NCI-H524 treated with DMSO at 0.1 percent for 48 hours (cell line): ENCODE measurements at regions not wholly inside any gene's neighbourhood (a gene's known extent, or its start where the extent isn't known, plus 50 kb on each side); places are given as distances from the start of the nearest gene placed in this dataset.
"Not testable (repeated sequence)": the region's sequence is repeated elsewhere in the genome, so short reads cannot be mapped to it uniquely, and the experiment has no call there.

Experiments
- DNase-seq: peaks from one replicate; lab custom pipeline; 2025; lab: John Stamatoyannopoulos, UW

- DNase-seq = no peak
Measured at GRCh38 chr1:47594627-47595026, 156.8 kb downstream of the FOXD2 start.

- no peak for DNase-seq
Measured at GRCh38 chr1:47596328-47596727, 158.5 kb downstream of the FOXD2 start.

- DNase-seq = no peak
Measured at GRCh38 chr1:47598357-47598756, 160.5 kb downstream of the FOXD2 start.

- no peak for DNase-seq
Measured at GRCh38 chr1:47599777-47600176, 161.9 kb downstream of the FOXD2 start.

- not testable (repeated sequence) for DNase-seq
Measured at GRCh38 chr1:47602491-47602890, 164.6 kb downstream of the FOXD2 start.

- DNase-seq = not testable (repeated sequence)
Measured at GRCh38 chr1:47604869-47605268, 167.0 kb downstream of the FOXD2 start.

- no peak for DNase-seq
Measured at GRCh38 chr1:47608296-47608875, 170.5 kb downstream of the FOXD2 start.

GRCh38 chr1:47611992-47612391 is 174.1 kb downstream of the FOXD2 start:
- DNase-seq = no peak

- DNase-seq = no peak
Measured at GRCh38 chr1:47612819-47613218, 175.0 kb downstream of the FOXD2 start.

GRCh38 chr1:47616036-47616435 is 178.2 kb downstream of the FOXD2 start:
- no peak for DNase-seq

GRCh38 chr1:47616906-47617305 is 179.1 kb downstream of the FOXD2 start:
- DNase-seq = no peak

- no peak for DNase-seq
Measured at GRCh38 chr1:47617381-47618221, 179.8 kb downstream of the FOXD2 start.

- no peak for DNase-seq
Measured at GRCh38 chr1:47618222-47618720, 180.4 kb downstream of the FOXD2 start.

- no peak for DNase-seq
Measured at GRCh38 chr1:47618830-47619229, 181.0 kb downstream of the FOXD2 start.

GRCh38 chr1:47621483-47621882 is 183.6 kb downstream of the FOXD2 start:
- DNase-seq = no peak

- no peak for DNase-seq
Measured at GRCh38 chr1:47621977-47622376, 184.1 kb downstream of the FOXD2 start.

- DNase-seq = no peak
Measured at GRCh38 chr1:47622776-47623556, 185.1 kb downstream of the FOXD2 start.

- DNase-seq = no peak
Measured at GRCh38 chr1:47623557-47623940, 185.7 kb downstream of the FOXD2 start.

- no peak for DNase-seq
Measured at GRCh38 chr1:47624531-47624930, 186.7 kb downstream of the FOXD2 start.

- DNase-seq = no peak
Measured at GRCh38 chr1:47627016-47627415, 189.2 kb downstream of the FOXD2 start.

GRCh38 chr1:47627471-47628370 is 189.9 kb downstream of the FOXD2 start:
- no peak for DNase-seq

GRCh38 chr1:47629201-47629600 is 191.4 kb downstream of the FOXD2 start:
- no peak for DNase-seq
